ENCODE measurements at regions not wholly inside any gene's neighbourhood (a gene's known extent, or its start where the extent isn't known, plus 50 kb on each side); places are given as distances from the start of the nearest gene placed in this dataset.

DNA sequence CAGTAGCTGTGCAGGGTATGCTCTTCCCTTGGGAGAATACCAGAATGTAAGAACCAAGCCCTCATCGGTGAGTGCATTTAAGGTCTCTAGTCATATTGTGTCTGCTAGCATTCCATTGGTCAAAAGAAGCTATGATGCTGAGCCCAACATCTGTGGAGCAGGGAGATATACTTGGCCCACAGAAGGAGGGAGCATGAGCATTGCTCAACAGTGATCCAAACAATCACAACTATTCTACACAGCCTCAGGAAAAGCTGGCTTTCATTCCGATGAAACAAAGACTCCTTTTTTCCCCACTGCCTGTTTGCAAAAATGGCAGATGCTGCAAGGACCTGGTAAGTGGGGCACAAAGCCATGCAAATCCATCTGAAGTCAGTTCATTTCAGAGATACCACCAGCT, 80.6 kb upstream of the DHX15 start:
- H3K4me1 ChIP-seq (ENCODE audit: insufficient read depth, poor library complexity, severe bottlenecking): no peaks in the 10 kb centered on the region
- no peaks in the 10 kb centered on the region for H3K9me3 ChIP-seq (ENCODE audit: severe bottlenecking)
- TF ChIP-seq, protein P1, sequence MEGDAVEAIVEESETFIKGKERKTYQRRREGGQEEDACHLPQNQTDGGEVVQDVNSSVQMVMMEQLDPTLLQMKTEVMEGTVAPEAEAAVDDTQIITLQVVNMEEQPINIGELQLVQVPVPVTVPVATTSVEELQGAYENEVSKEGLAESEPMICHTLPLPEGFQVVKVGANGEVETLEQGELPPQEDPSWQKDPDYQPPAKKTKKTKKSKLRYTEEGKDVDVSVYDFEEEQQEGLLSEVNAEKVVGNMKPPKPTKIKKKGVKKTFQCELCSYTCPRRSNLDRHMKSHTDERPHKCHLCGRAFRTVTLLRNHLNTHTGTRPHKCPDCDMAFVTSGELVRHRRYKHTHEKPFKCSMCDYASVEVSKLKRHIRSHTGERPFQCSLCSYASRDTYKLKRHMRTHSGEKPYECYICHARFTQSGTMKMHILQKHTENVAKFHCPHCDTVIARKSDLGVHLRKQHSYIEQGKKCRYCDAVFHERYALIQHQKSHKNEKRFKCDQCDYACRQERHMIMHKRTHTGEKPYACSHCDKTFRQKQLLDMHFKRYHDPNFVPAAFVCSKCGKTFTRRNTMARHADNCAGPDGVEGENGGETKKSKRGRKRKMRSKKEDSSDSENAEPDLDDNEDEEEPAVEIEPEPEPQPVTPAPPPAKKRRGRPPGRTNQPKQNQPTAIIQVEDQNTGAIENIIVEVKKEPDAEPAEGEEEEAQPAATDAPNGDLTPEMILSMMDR (IDR thresholded peaks at IDR 0.05; ENCODE audit: poor library complexity, severe bottlenecking): no peak
- DNase-seq (ENCODE audit: low spot score) (no peak), ATAC-seq (ENCODE audit: low read depth) (no peak)
- H3K36me3 ChIP-seq (ENCODE audit: low read depth): no peaks in the 10 kb centered on the region
- H3K27me3 ChIP-seq (ENCODE audit: insufficient read depth, poor library complexity, severe bottlenecking): peaks cover 6% of the 10 kb centered on the region
- no peak overlapping the region for H3K27ac ChIP-seq (ENCODE audit: poor library complexity, severe bottlenecking)
- H3K4me3 ChIP-seq (ENCODE audit: severe bottlenecking): no peak overlapping the region

DNA sequence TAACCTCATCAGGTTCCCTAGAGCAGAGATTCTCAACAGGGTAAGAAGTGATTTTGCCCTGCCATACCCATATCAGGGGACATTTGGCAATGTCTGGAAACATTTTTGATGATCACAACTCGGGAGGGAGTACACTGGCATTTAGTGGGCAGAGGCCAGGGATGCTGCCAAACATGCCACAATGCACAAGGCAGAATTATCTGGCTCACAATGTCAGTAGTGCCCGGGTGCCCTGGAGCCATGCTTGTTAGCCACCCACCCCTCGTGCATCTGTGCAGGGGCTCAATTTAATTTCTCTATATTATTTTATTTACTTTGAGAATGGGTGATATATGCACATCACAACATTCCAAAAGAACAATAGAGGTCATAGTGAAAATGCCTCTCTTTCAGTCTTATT, 82.0 kb upstream of the DHX15 start:
- Histone ChIP-seq H3K27ac (ENCODE audit: poor library complexity, severe bottlenecking) (no peak overlapping the region), H3K4me1 (ENCODE audit: insufficient read depth, poor library complexity, severe bottlenecking) (no peaks in the 10 kb centered on the region), H3K36me3 (ENCODE audit: low read depth) (no peaks in the 10 kb centered on the region), H3K27me3 (ENCODE audit: insufficient read depth, poor library complexity, severe bottlenecking) (no peaks in the 10 kb centered on the region), H3K9me3 (ENCODE audit: severe bottlenecking) (no peaks in the 10 kb centered on the region), H3K4me3 (ENCODE audit: severe bottlenecking) (no peak overlapping the region)
- no peak for DNase-seq (ENCODE audit: low spot score)
- TF ChIP-seq, protein P1 (IDR thresholded peaks at IDR 0.05; ENCODE audit: poor library complexity, severe bottlenecking): no peak
- no peak for ATAC-seq (ENCODE audit: low read depth)

DNA sequence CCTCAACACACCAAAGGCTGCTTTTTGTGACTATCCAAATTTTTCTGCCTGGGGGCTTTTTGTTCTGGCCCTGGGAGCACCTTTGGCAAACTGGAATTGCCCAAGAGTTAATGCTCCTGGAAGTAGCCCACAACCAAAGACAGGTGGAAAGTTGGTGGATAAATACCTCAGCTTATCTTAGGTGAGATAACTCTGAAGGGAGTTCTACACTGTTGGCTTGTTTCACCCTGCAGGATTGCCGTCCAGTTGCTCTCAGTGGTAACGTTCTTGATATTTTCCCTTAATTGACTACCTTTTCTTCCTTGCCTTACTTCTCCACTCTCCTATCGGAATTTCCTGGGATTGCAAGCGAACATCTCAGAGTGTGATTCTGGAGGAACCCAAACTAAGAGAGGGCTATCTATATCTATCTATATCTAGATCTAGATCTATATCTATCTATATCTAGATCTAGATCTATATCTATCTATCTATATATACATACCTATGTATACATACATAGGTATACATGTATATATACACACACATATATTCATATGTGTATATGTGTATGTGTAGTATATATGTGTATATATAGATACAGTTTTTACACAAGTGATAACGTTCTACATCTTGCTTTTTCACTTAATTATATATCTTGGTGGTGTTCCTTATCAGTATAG, 82.6 kb upstream of the DHX15 start:
- no peaks in the 10 kb centered on the region for H3K27me3 ChIP-seq (ENCODE audit: insufficient read depth, poor library complexity, severe bottlenecking)
- ATAC-seq (ENCODE audit: low read depth): no peak
- H3K36me3 ChIP-seq (ENCODE audit: low read depth): no peaks in the 10 kb centered on the region
- TF ChIP-seq, protein P1 (IDR thresholded peaks at IDR 0.05; ENCODE audit: poor library complexity, severe bottlenecking): no peak
- no peaks in the 10 kb centered on the region for H3K4me1 ChIP-seq (ENCODE audit: insufficient read depth, poor library complexity, severe bottlenecking)
- DNase-seq (ENCODE audit: low spot score): no peak
- no peak overlapping the region for H3K27ac ChIP-seq (ENCODE audit: poor library complexity, severe bottlenecking)
- no peak overlapping the region for H3K4me3 ChIP-seq (ENCODE audit: severe bottlenecking)
- H3K9me3 ChIP-seq (ENCODE audit: severe bottlenecking): no peaks in the 10 kb centered on the region

DNA sequence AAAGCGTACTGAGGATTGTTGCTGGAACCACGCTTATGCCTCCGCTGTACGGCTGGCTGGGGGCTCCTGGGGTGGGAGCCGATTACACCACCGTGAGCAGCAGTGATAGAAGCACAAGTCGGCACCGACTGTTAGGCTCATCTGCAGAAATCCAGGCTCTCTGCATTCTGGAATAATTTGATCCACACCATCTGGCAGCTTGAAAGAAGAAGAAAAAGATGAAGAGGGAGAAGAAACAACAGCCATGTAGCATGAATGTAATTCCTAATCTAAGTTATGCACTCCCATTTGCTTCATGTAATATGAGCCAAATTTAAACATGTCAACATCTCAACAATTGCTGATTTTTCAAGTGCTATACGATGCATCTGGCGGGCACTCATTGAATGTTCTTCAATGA, 84.6 kb upstream of the DHX15 start:
- Histone ChIP-seq H3K9me3 (ENCODE audit: severe bottlenecking) (no peaks in the 10 kb centered on the region), H3K27me3 (ENCODE audit: insufficient read depth, poor library complexity, severe bottlenecking) (no peaks in the 10 kb centered on the region), H3K27ac (ENCODE audit: poor library complexity, severe bottlenecking) (no peak overlapping the region), H3K4me1 (ENCODE audit: insufficient read depth, poor library complexity, severe bottlenecking) (no peaks in the 10 kb centered on the region), H3K36me3 (ENCODE audit: low read depth) (no peaks in the 10 kb centered on the region), H3K4me3 (ENCODE audit: severe bottlenecking) (no peak overlapping the region)
- DNase-seq (ENCODE audit: low spot score) (no peak), ATAC-seq (ENCODE audit: low read depth) (no peak)
- TF ChIP-seq, protein P1 (IDR thresholded peaks at IDR 0.05; ENCODE audit: poor library complexity, severe bottlenecking): no peak

DNA sequence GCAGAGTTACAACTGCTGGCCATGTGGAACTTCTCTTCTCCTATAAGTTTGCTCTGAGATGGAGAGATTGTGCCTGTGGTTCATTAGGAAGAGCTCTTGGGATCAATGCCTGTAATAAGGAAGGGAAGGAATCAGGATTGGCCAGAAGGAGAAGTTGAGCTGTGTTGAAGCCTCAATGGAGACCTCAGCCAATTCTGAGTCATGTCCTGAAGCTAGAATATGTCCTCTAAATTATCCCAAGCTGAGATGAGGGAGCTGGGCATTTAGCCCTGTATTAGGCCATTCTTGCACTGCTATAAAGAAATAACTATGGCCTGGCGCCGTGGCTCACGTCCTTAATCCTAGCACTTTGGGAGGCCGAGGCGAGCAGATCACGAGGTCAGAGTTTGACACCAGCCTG, 85.4 kb upstream of the DHX15 start:
- Histone ChIP-seq H3K27me3 (ENCODE audit: insufficient read depth, poor library complexity, severe bottlenecking) (no peaks in the 10 kb centered on the region), H3K9me3 (ENCODE audit: severe bottlenecking) (no peaks in the 10 kb centered on the region), H3K4me1 (ENCODE audit: insufficient read depth, poor library complexity, severe bottlenecking) (no peaks in the 10 kb centered on the region), H3K27ac (ENCODE audit: poor library complexity, severe bottlenecking) (no peak overlapping the region), H3K36me3 (ENCODE audit: low read depth) (no peaks in the 10 kb centered on the region), H3K4me3 (ENCODE audit: severe bottlenecking) (no peak overlapping the region)
- no peak for DNase-seq (ENCODE audit: low spot score)
- TF ChIP-seq, protein P1 (IDR thresholded peaks at IDR 0.05; ENCODE audit: poor library complexity, severe bottlenecking): no peak
- ATAC-seq (ENCODE audit: low read depth): no peak
